GM18498 (cell line): ENCODE measurements at regions not wholly inside any gene's neighbourhood (a gene's known extent, or its start where the extent isn't known, plus 50 kb on each side); places are given as distances from the start of the nearest gene placed in this dataset.
"Not testable (repeated sequence)": the region's sequence is repeated elsewhere in the genome, so short reads cannot be mapped to it uniquely, and the experiment has no call there.

ENCODE experiments used
- ATAC-seq: cut with Tn5 transposase; IDR thresholded peaks from one replicate; pipeline ENCODE4 v1.9.1; 2021; ENCODE audit warnings: mild to moderate bottlenecking, moderate library complexity; ENCODE audit not compliant: unreplicated experiment

DNA sequence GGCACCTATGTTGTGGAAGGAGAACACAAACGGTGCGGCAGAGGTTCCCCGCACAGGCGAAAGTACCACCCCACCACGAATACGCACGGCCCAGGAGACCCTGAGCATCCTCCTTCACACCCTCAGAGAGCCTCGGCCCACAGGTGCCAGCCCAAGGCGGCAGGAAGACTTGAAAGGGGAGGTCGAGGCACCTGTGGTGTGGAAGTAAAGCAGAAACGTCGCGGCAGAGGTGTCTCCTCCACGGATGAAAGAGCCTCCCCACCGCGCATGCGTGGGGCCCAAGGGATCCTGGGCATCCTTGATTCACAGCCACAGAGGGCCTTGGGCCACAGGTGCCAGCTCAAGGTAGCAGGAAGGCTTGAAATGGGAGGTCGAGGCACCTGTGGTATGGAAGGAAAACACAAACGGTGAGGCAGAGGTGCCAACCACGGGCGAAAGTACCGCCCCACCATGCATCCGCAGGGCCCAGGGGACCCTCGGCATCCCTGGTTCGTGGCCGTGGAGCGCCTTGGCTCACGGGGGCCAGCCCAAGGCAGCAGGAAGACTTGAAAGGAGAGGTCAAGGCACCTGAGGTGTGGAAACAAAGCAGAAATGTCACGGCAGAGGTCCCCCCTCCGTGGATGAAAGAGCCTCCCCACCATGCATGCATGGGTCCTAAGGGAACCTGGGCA is 380.1 kb downstream of the ALG10 start:
- ATAC-seq: no peak

DNA sequence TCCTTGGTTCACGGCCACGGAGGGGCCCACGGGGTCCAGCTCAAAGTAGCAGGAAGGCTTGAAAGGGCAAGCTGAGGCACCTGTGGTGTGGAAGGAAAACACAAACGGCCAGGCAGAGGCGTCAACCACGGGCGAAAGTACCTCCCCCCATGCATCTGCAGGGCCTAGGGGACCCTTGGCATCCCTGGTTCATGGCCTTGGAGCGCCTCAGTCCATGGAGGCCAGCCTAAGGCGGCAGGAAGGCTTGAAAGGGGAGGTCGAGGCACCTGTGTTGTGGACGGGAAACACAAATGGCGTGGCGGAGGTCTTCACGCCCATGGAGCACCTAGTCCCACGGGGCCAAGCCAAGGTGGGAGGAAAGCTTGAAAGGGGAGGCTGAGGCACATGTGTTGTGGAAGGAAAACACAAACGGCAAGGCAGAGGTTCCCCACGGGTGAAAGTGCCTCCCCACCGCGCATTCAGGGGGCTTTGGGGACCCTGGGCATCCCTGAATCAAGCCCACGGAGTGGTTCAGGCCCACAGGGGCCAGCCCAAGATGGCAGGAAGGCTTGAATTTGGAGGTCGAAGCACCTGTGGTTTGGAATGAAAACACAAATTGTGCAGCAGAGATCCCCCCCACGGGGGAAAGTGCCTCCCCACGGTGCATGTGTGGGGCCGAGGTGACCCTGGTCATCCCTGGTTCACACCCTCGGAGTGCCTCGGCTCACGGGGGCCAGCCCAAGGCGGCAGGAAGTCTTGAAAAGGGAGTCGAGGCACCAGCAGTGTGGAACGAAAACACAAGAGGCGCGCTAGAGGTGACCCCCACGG is 380.8 kb downstream of the ALG10 start:
- no peak for ATAC-seq

DNA sequence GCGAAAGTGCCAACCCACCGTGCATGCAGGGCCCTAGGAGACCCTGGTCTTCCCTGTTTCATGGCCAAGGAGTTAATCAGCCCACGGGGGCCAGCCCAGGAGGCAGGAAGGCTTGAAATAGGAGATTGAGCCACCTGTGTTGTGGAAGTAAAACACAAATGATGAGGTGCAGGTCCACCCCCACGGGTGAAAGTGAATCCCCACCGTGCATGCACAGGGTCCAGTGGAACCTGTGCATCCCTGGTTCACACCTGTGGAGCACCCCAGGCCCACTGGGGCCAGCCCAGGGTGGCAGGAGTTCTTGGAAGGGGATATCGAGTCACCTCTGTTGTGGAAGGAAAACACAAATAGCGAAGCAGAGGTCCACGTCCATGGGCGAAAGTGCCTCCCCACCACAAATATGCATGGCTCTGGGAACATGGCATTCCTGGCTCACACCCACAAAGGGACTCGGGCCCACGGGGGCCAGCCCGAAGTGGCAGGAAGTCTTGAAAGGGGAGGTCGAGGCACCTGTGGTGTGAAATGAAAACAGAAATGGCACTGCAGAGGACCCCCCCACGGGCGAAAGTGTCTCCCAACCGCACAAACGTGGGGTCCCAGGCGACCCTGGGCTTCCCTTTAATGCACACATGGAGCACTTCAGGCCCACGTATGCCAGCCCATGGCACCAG is 381.5 kb downstream of the ALG10 start:
- ATAC-seq: no peak

DNA sequence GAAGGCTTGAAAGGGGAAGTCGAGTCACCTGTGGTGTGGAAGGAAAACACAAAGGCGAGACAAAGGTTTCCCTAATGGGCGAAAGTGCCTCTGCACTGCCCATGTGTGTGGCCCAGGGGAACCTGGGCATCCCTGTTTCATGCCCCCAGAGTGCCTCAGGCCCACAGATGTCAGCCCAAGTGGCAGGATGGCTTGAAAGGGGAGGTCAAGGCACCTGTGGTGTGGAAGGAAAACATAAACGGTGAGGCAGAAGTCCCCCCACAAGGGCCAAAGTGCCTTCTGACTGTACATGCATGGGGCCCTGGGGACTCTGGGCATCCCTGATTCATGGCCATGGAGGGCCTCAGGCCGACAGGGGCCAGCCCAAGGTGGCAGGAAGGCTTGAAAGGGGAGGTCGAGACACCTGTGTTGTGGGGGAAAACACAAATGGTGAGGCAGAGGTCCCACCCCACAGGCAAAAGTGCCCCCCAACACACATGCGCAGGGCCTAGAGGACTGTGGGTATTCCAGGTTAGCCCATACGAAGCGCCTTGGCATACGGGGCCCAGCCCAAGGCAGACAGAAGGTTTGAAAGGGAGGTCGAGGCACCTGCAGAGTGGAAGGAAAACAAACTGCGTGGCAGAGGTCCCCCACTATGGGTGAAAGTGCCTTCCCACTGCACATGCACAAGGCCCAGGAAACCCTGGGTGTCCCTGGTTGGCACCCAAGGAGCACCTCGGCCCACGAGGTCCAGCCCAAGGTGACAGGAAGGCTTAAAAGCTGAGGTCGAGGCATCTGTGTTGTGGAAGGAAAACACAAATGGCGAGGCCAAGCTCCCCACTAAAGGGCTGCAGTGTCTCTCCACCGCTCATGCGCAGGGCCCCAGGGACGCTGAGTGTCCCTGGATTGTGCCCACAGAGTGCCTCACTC is 382.3 kb downstream of the ALG10 start:
- no peak for ATAC-seq

DNA sequence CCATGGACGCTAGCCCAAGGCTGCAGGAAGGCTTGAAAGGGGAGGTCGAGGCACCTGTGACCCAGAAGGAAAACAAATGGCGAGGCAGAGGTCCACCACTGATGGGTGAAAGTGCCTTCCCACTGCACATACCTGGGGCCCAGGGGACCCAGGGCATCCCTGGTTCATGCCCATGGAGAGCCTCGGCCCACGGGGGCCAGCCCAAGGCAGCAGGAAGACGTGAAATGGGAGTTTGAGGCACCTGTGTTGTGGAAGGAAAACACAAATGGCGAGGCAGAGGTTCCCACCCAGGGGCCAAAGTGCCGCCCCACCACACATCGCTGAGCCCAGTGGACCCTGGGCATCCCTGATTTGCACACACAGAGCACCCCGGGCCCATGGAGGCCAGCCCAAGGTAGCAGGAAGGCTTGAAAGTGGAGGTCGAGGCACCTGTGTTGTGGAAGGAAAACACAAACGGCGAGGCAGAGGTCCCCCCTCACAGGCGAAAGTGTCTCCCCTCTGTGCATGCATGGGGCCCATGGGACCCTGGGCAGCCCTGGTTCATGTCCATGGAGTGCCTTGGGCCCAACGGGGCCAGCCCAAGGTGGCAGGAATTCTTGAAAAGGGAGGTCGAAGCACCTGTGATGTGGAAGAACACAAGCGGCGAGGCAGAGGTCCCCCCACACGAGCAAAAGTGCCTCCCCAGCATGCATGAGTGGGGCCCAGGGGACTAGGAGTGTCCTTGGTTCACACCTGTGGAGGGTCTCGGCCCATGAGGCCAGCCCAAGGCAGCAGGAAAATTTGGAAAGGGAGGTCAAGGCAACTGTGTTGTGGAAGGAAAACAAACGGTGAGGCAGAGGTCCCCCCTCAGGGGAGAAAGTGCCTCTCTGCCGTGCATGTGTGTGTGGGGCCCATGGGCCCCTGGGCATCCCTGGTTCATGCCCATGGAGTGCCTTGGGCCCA is 383.3 kb downstream of the ALG10 start:
- no peak for ATAC-seq

DNA sequence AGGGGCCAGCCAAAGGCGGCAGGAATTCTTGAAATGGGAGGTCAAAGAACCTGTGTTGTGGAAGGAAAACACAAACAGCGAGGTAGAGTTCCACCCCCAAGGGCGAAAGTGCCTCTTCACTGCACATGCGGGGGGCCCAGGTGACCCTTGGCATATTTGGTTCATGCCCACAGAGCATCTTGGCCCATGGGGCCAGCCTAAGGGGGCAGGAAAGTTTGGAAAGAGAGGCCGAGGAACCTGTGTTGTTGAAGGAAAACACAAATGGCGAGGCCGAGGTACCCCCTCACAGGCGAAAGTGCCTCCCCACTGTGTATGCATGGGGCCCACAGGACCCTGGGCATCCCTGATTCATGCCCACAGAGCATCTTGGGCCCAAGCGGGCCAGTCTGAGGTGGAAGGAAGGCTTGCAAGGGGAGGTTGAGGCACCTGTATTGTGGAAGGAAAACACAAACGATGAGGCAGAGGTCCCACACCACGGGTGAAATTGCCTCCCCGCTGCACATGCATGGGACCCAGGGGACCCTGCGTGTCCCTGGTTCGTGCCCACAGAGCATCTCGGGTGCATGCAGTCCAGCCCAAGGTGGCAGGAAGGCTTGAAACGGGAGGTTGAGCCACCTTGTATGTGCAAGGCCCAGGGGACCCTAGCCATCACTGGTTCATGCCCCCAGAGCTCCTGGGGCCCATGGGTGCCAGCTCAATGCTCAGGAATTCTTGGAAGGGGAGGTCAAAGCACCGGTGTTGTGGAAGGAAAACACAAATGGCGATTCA is 384.1 kb downstream of the ALG10 start:
- no peak for ATAC-seq

DNA sequence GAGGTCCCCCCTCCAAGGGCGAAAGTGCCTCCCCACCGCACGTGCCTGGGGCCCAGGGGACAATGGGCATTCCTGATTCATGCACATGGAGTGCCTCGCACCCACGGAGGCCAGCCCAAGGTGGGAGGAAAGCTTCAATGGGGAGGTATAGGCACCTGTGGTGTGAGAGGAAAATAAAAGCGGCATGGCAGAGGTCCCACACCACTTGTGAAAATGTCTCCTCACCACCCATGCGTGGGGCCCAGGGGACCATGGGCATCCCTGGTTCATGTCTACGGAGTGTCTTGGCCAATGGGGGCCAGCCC is 384.7 kb downstream of the ALG10 start:
- ATAC-seq: no peak

DNA sequence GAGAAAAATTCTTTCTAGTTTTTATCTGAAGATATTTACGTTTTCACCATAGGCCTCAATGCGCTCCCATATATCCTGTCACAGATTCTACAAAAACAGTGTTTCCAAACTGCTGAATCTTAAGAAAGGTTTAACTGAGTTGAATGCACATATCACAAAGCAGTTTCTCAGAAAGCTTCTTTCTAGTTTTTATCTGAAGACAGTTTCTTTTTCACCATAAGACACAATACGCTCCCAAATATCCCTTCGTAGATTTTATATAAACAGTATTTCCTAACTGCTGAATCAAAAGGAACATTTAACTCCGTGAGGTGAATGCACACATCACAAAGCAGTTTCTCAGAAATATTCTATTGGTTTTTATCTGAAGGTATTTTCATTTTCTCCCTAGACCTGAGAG is 385.5 kb downstream of the ALG10 start:
- ATAC-seq: no peak

DNA sequence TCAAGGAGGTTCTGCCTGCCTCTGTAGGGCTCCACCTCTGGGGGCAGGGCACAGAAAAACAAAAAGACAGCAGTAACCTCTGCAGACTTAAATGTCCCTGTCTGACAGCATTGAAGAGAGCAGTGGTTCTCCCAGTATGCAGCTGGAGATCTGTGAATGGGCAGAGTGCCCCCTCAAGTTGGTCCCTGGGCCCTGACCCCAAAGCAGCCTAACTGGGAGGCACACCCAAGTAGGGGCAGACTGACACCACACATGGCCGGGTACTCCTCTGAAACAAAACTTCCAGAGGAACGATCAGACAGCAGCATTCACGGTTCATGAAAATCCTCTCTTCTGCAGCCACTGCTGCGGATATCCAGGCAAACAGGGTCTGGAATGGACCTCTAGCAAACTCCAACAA is 409.2 kb downstream of the ALG10 start:
- ATAC-seq: not testable (repeated sequence)
